ENCODE measurements at regions not wholly inside any gene's neighbourhood (a gene's known extent, or its start where the extent isn't known, plus 50 kb on each side); places are given as distances from the start of the nearest gene placed in this dataset.

DNA sequence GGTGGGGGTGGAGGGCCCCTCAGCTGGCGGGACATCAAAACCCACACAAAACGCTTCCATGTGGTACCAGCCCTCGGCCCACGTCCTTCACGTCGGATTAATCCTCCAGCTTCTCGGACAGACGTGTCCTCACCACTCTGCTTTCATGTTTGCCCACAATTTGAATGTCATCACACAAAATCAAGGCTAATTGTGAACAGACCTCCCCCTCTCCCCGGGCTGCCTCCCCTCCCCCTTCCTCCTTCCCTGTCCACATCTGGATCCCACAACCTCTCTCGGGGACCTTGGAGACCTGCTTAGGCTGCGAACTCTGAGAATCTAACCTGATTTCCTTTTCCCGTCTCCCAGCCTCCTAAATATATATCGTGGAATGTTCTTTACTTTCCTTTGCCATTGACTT, 262.9 kb downstream of the MN1 start:
- DNase-seq: no peak
- Mint-ChIP-seq H3K36me3 (ENCODE audit: low read depth) (no peaks in the 10 kb centered on the region), H3K27ac (no peak overlapping the region), H3K27me3 (no peaks in the 10 kb centered on the region), H3K9me3 (no peaks in the 10 kb centered on the region), H3K4me1 (no peaks in the 10 kb centered on the region), H3K4me3 (no peak overlapping the region)
- ChIA-PET POLR2A (no interaction called here), CTCF (no interaction called here)

DNA sequence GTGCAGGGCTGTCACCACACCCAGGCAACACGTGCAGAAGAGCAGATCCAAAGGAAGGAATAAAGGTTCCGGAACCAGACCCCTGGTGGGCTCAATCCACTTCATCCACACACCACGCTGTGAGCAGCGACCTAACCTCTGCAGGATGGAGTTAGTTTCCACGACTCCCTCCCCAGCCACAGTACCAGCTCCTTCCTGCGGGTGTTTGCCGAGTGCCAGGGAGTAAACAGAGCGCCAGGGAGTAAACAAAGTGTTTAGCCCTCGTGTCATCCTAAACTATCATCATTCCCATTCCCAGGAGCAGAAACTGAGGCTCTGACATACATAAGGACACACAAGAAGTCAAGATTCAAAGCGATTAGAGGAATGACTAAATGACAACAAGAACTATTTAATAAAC, 261.3 kb downstream of the MN1 start:
- Mint-ChIP-seq H3K27me3 (no peaks in the 10 kb centered on the region), H3K4me1 (no peaks in the 10 kb centered on the region), H3K4me3 (no peak overlapping the region), H3K9me3 (no peaks in the 10 kb centered on the region), H3K27ac (no peak overlapping the region), H3K36me3 (ENCODE audit: low read depth) (no peaks in the 10 kb centered on the region)
- CTCF ChIA-PET: no interaction called here
- no peak for DNase-seq
- POLR2A ChIA-PET: no interaction called here

- Mint-ChIP-seq H3K9me3 (no peaks in the 10 kb centered on the region), H3K36me3 (ENCODE audit: low read depth) (no peaks in the 10 kb centered on the region), H3K27ac (no peak overlapping the region), H3K4me1 (no peaks in the 10 kb centered on the region), H3K4me3 (no peak overlapping the region), H3K27me3 (no peaks in the 10 kb centered on the region)
- DNase-seq: no peak
- POLR2A ChIA-PET: no interaction called here
- CTCF ChIA-PET: no interaction called here
Measured at GRCh38 chr22:27540656-27541396, 260.7 kb downstream of the MN1 start.

DNA sequence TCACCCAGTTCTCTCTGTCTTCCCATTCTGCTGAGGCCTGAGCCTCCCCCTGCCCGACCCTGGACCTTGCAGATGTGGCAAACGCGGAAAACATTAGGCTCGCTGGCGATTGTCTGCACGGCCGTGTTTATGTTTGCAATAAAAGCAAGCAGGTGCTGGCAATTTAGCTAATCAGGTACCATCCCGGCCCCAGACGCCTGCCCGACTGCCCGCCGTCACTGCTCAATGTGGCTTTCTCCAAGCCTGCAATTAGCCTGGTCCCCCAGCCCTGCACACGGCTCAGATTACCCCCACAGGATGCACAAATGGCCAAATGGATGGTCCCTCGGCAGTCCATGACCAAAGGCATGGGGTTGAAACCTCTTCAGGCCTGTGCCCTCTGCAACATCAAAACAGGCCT, 259.7 kb downstream of the MN1 start:
- Mint-ChIP-seq H3K4me1 (no peaks in the 10 kb centered on the region), H3K27ac (no peak overlapping the region), H3K36me3 (ENCODE audit: low read depth) (no peaks in the 10 kb centered on the region), H3K9me3 (no peaks in the 10 kb centered on the region), H3K4me3 (no peak overlapping the region), H3K27me3 (no peaks in the 10 kb centered on the region)
- POLR2A ChIA-PET: no interaction called here
- no peak for DNase-seq
- CTCF ChIA-PET: no interaction called here

- POLR2A ChIA-PET: no interaction called here
- H3K27me3 Mint-ChIP-seq: no peaks in the 10 kb centered on the region
- CTCF ChIA-PET: no interaction called here
- no peak overlapping the region for H3K27ac Mint-ChIP-seq
- H3K4me3 Mint-ChIP-seq: no peak overlapping the region
- no peaks in the 10 kb centered on the region for H3K36me3 Mint-ChIP-seq (ENCODE audit: low read depth)
- H3K9me3 Mint-ChIP-seq: no peaks in the 10 kb centered on the region
- H3K4me1 Mint-ChIP-seq: no peaks in the 10 kb centered on the region
- no peak for DNase-seq
Measured at GRCh38 chr22:27542602-27543001, 259.0 kb downstream of the MN1 start.

- no peaks in the 10 kb centered on the region for H3K9me3 Mint-ChIP-seq
- no peak overlapping the region for H3K27ac Mint-ChIP-seq
- no peak overlapping the region for H3K4me3 Mint-ChIP-seq
- no peaks in the 10 kb centered on the region for H3K4me1 Mint-ChIP-seq
- no peak for DNase-seq
- POLR2A ChIA-PET: no interaction called here
- CTCF ChIA-PET: no interaction called here
- no peaks in the 10 kb centered on the region for H3K36me3 Mint-ChIP-seq (ENCODE audit: low read depth)
- H3K27me3 Mint-ChIP-seq: no peaks in the 10 kb centered on the region
Measured at GRCh38 chr22:27543460-27543859, 258.1 kb downstream of the MN1 start.

DNA sequence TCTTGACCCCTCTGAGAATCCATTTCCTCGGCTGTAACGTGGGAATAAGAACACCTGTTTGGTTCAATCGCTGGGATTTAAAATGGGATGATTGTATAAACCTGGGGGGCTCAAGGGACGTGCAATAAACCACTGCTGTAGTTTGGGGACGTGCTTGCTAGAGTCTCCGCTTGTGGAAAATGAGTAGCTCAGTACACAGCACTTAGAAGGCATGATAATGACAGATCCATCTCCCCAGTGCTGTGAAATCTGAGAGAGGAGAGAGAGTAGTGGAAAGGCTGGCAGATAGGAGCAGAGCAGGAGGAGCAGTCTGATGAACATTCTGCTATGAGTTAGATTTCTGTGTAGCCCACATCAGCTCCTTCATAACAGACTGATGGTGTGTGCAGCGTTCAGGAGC, 256.5 kb downstream of the MN1 start:
- no peaks in the 10 kb centered on the region for H3K36me3 Mint-ChIP-seq (ENCODE audit: low read depth)
- H3K27me3 Mint-ChIP-seq: no peaks in the 10 kb centered on the region
- POLR2A ChIA-PET: no interaction called here
- no peak for DNase-seq
- no peak overlapping the region for H3K27ac Mint-ChIP-seq
- CTCF ChIA-PET: no interaction called here
- H3K4me1 Mint-ChIP-seq: no peaks in the 10 kb centered on the region
- no peaks in the 10 kb centered on the region for H3K9me3 Mint-ChIP-seq
- H3K4me3 Mint-ChIP-seq: no peak overlapping the region

- ChIA-PET POLR2A (no interaction called here), CTCF (no interaction called here)
- no peak for DNase-seq
- Mint-ChIP-seq H3K36me3 (ENCODE audit: low read depth) (no peaks in the 10 kb centered on the region), H3K9me3 (no peaks in the 10 kb centered on the region), H3K4me1 (no peaks in the 10 kb centered on the region), H3K27ac (no peak overlapping the region), H3K4me3 (no peak overlapping the region), H3K27me3 (no peaks in the 10 kb centered on the region)
Measured at GRCh38 chr22:27546157-27546935, 255.2 kb downstream of the MN1 start.

GRCh38 chr22:27551402-27551801, 250.2 kb downstream of the MN1 start:
- no peaks in the 10 kb centered on the region for H3K27me3 Mint-ChIP-seq
- H3K27ac Mint-ChIP-seq: no peak overlapping the region
- DNase-seq: no peak
- ChIA-PET CTCF (no interaction called here), POLR2A (no interaction called here)
- no peaks in the 10 kb centered on the region for H3K9me3 Mint-ChIP-seq
- no peaks in the 10 kb centered on the region for H3K36me3 Mint-ChIP-seq (ENCODE audit: low read depth)
- H3K4me1 Mint-ChIP-seq: no peaks in the 10 kb centered on the region
- H3K4me3 Mint-ChIP-seq: no peak overlapping the region

DNA sequence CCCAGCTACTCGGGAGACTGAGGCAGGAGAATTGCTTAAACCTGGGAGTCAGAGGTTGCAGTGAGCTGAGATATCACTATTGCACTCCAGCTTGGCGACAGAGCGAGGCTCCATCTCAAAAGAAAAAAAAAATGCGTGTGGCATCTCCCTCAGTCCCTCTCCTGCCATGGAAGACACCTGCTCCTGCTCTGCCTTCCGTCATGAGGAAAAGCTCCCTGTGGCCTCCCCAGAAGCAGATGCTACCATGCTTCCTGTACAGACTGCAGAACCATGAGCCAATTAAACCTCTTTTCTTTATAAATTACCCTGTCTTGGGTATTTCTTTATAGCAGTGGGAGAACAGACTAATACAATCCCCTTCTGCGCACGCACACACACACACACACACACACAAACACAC, 249.4 kb downstream of the MN1 start:
- no peaks in the 10 kb centered on the region for H3K9me3 Mint-ChIP-seq
- H3K36me3 Mint-ChIP-seq (ENCODE audit: low read depth): no peaks in the 10 kb centered on the region
- H3K27ac Mint-ChIP-seq: no peak overlapping the region
- no peaks in the 10 kb centered on the region for H3K27me3 Mint-ChIP-seq
- ChIA-PET CTCF (no interaction called here), POLR2A (no interaction called here)
- no peak for DNase-seq
- H3K4me3 Mint-ChIP-seq: no peak overlapping the region
- no peaks in the 10 kb centered on the region for H3K4me1 Mint-ChIP-seq

DNA sequence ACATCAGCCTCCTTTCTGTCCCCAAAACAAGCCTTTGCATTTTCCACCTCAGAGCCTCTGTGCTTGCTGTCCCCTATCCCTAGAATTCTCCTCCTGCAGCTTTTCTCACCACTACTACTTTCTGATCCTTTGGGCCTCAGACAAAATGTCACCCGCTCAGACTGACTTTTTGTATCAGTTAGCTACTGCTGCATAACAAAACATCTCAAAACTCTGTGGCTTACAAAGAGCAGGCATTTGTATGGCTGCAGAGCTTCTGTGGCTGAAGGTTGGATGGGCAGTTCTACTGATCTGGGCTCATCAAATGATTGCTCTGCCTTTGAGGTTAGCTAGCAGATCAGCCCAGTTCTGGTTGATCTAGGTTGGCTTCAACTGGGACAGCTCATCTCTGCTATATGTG, 248.7 kb downstream of the MN1 start:
- Mint-ChIP-seq H3K27me3 (no peaks in the 10 kb centered on the region), H3K4me1 (no peaks in the 10 kb centered on the region), H3K9me3 (no peaks in the 10 kb centered on the region), H3K27ac (no peak overlapping the region), H3K4me3 (no peak overlapping the region), H3K36me3 (ENCODE audit: low read depth) (no peaks in the 10 kb centered on the region)
- DNase-seq: no peak
- ChIA-PET POLR2A (no interaction called here), CTCF (no interaction called here)

DNA sequence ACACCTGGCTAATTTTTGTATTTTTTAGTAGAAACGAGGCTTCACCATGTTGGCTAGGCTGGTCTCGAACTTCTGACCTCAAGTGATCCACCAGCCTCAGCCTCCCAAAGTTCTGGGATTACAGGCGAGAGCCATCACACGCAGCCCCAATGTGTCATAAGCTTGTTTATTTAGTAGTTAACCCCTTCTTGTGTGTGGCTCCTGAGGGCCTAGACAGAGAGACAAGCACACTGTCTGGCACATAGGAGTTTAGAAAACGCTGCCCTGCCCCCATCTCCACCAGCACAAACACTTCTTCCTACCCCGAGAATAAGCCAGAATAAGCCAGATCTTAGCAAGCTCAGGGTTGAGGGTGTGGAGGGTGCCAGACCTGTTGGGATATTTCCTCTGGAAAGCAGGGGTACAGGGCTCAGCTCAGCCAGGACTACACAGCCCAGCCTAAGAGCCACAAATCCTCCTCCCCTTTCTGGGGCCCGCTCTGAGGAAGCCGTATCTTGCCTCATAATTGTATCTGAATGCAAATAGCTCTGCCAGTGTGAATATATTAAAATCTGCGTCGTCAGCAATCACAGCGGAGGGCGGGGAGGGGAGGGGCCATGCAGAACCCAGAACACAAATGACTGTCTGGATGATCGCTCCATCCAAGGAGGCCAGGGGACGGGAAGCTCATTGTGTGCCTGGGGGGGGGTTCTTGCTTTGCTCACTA, 247.3 kb downstream of the MN1 start:
- Mint-ChIP-seq H3K36me3 (ENCODE audit: low read depth) (no peaks in the 10 kb centered on the region), H3K27me3 (no peaks in the 10 kb centered on the region), H3K4me3 (no peak overlapping the region), H3K9me3 (no peaks in the 10 kb centered on the region), H3K4me1 (no peaks in the 10 kb centered on the region), H3K27ac (no peak overlapping the region)
- DNase-seq: no peak
- POLR2A ChIA-PET: no interaction called here
- CTCF ChIA-PET: no interaction called here

- H3K9me3 Mint-ChIP-seq: no peaks in the 10 kb centered on the region
- no peaks in the 10 kb centered on the region for H3K36me3 Mint-ChIP-seq (ENCODE audit: low read depth)
- no peaks in the 10 kb centered on the region for H3K27me3 Mint-ChIP-seq
- no peak for DNase-seq
- no peaks in the 10 kb centered on the region for H3K4me1 Mint-ChIP-seq
- POLR2A ChIA-PET: no interaction called here
- no peak overlapping the region for H3K27ac Mint-ChIP-seq
- no peak overlapping the region for H3K4me3 Mint-ChIP-seq
- CTCF ChIA-PET: no interaction called here
Measured at GRCh38 chr22:27554841-27555456, 246.6 kb downstream of the MN1 start.

All from activated CD4-positive, alpha-beta memory T cell treated with anti-CD3 and anti-CD28 coated beads, Interleukin-2, amount 10 ng/mL, durations not matched to agents 7 days and 5 days (primary cell).